ENCODE measurements at regions not wholly inside any gene's neighbourhood (a gene's known extent, or its start where the extent isn't known, plus 50 kb on each side); places are given as distances from the start of the nearest gene placed in this dataset.
"Not testable (repeated sequence)": the region's sequence is repeated elsewhere in the genome, so short reads cannot be mapped to it uniquely, and the experiment has no call there.

- H3K18ac ChIP-seq (ENCODE audit: low read length): no peak overlapping the region
- peaks cover 1% of the 10 kb centered on the region for H3K9me3 ChIP-seq (ENCODE audit: insufficient read depth, low read depth, low read length)
- DNase-seq: no peak
- H3K4me1 ChIP-seq (ENCODE audit: control insufficient read depth in 1 of 2, insufficient read depth in 2 of 2, low read length in 2 of 2): no peaks in the 10 kb centered on the region
- no peaks in the 10 kb centered on the region for H3K79me2 ChIP-seq (ENCODE audit: control insufficient read depth, insufficient read depth, low read length, poor library complexity)
- no peak overlapping the region for H3K14ac ChIP-seq (ENCODE audit: low read length)
- no peaks in the 10 kb centered on the region for H3K79me1 ChIP-seq (ENCODE audit: low read length)
- no peaks in the 10 kb centered on the region for H3K27me3 ChIP-seq (ENCODE audit: insufficient read depth, low read length)
- H2AK5ac ChIP-seq (ENCODE audit: low read length): no peak overlapping the region
- no peak overlapping the region for H4K8ac ChIP-seq (ENCODE audit: low read depth, low read length)
- no peak overlapping the region for H3K27ac ChIP-seq (ENCODE audit: low read depth, low read length)
- H3K4ac ChIP-seq (ENCODE audit: low read depth, low read length): no peak overlapping the region
- H4K12ac ChIP-seq (ENCODE audit: low read depth, low read length): no peak overlapping the region
- no peak overlapping the region for H2BK5ac ChIP-seq (ENCODE audit: low read depth, low read length, poor library complexity)
- H2AFZ ChIP-seq (ENCODE audit: insufficient read depth, low read length, poor library complexity): no peak overlapping the region
- H3K9ac ChIP-seq (ENCODE audit: low read length): no peak overlapping the region
- no peak overlapping the region for H2BK120ac ChIP-seq (ENCODE audit: insufficient read depth, low read length, poor library complexity)
- no CpG with 5 or more reads among the region's 12 CpGs for WGBS (ENCODE audit: extremely low coverage, insufficient coverage, insufficient read length)
- no peak overlapping the region for H2BK12ac ChIP-seq (ENCODE audit: low read length)
- no peak overlapping the region for H3K23ac ChIP-seq (ENCODE audit: low read length)
- H3K4me3 ChIP-seq (ENCODE audit: low read depth, low read length): no peak overlapping the region
- H3K4me2 ChIP-seq (ENCODE audit: low read length): no peak overlapping the region
- no peak overlapping the region for H4K91ac ChIP-seq (ENCODE audit: low read depth, low read length)
- H3K36me3 ChIP-seq (ENCODE audit: control insufficient read depth in 1 of 2, insufficient read depth in 2 of 2, low read length in 2 of 2): no peaks in the 10 kb centered on the region
Measured at GRCh38 chr12:111245701-111246476, 123.0 kb downstream of the PHETA1 start.

- peaks cover 1% of the 10 kb centered on the region for H3K9me3 ChIP-seq (ENCODE audit: insufficient read depth, low read depth, low read length)
- H3K4ac ChIP-seq (ENCODE audit: low read depth, low read length): no peak overlapping the region
- H3K4me3 ChIP-seq (ENCODE audit: low read depth, low read length): no peak overlapping the region
- H4K91ac ChIP-seq (ENCODE audit: low read depth, low read length): no peak overlapping the region
- no peak overlapping the region for H3K27ac ChIP-seq (ENCODE audit: low read depth, low read length)
- no peak overlapping the region for H3K23ac ChIP-seq (ENCODE audit: low read length)
- H2BK120ac ChIP-seq (ENCODE audit: insufficient read depth, low read length, poor library complexity): no peak overlapping the region
- H3K27me3 ChIP-seq (ENCODE audit: insufficient read depth, low read length): no peaks in the 10 kb centered on the region
- H2AFZ ChIP-seq (ENCODE audit: insufficient read depth, low read length, poor library complexity): no peak overlapping the region
- H3K9ac ChIP-seq (ENCODE audit: low read length): no peak overlapping the region
- H3K79me2 ChIP-seq (ENCODE audit: control insufficient read depth, insufficient read depth, low read length, poor library complexity): no peaks in the 10 kb centered on the region
- no peaks in the 10 kb centered on the region for H3K36me3 ChIP-seq (ENCODE audit: control insufficient read depth in 1 of 2, insufficient read depth in 2 of 2, low read length in 2 of 2)
- H3K18ac ChIP-seq (ENCODE audit: low read length): no peak overlapping the region
- H2AK5ac ChIP-seq (ENCODE audit: low read length): no peak overlapping the region
- no peak overlapping the region for H2BK5ac ChIP-seq (ENCODE audit: low read depth, low read length, poor library complexity)
- H3K14ac ChIP-seq (ENCODE audit: low read length): no peak overlapping the region
- H3K79me1 ChIP-seq (ENCODE audit: low read length): no peaks in the 10 kb centered on the region
- no peak overlapping the region for H4K8ac ChIP-seq (ENCODE audit: low read depth, low read length)
- no peak for DNase-seq
- H4K12ac ChIP-seq (ENCODE audit: low read depth, low read length): no peak overlapping the region
- no peaks in the 10 kb centered on the region for H3K4me1 ChIP-seq (ENCODE audit: control insufficient read depth in 1 of 2, insufficient read depth in 2 of 2, low read length in 2 of 2)
- no peak overlapping the region for H3K4me2 ChIP-seq (ENCODE audit: low read length)
- H2BK12ac ChIP-seq (ENCODE audit: low read length): no peak overlapping the region
Measured at GRCh38 chr12:111244673-111245072, 124.2 kb downstream of the PHETA1 start.

GRCh38 chr12:111242817-111243216 is 126.1 kb downstream of the PHETA1 start:
- not testable (repeated sequence) for H3K36me3 ChIP-seq (ENCODE audit: control insufficient read depth in 1 of 2, insufficient read depth in 2 of 2, low read length in 2 of 2); H3K14ac ChIP-seq (ENCODE audit: low read length); H3K27me3 ChIP-seq (ENCODE audit: insufficient read depth, low read length); H2BK12ac ChIP-seq (ENCODE audit: low read length); H4K8ac ChIP-seq (ENCODE audit: low read depth, low read length); H3K18ac ChIP-seq (ENCODE audit: low read length); H2BK120ac ChIP-seq (ENCODE audit: insufficient read depth, low read length, poor library complexity); DNase-seq; H3K4me2 ChIP-seq (ENCODE audit: low read length); H3K27ac ChIP-seq (ENCODE audit: low read depth, low read length); H3K4ac ChIP-seq (ENCODE audit: low read depth, low read length); H3K23ac ChIP-seq (ENCODE audit: low read length); H3K9ac ChIP-seq (ENCODE audit: low read length); H3K79me2 ChIP-seq (ENCODE audit: control insufficient read depth, insufficient read depth, low read length, poor library complexity); H2AK5ac ChIP-seq (ENCODE audit: low read length); H3K4me1 ChIP-seq (ENCODE audit: control insufficient read depth in 1 of 2, insufficient read depth in 2 of 2, low read length in 2 of 2); H2BK5ac ChIP-seq (ENCODE audit: low read depth, low read length, poor library complexity); H3K9me3 ChIP-seq (ENCODE audit: insufficient read depth, low read depth, low read length); H2AFZ ChIP-seq (ENCODE audit: insufficient read depth, low read length, poor library complexity); H4K91ac ChIP-seq (ENCODE audit: low read depth, low read length); H3K4me3 ChIP-seq (ENCODE audit: low read depth, low read length); H4K12ac ChIP-seq (ENCODE audit: low read depth, low read length); H3K79me1 ChIP-seq (ENCODE audit: low read length)
- WGBS (ENCODE audit: extremely low coverage, insufficient coverage, insufficient read length): no CpG with 5 or more reads among the region's 1 CpG

DNA sequence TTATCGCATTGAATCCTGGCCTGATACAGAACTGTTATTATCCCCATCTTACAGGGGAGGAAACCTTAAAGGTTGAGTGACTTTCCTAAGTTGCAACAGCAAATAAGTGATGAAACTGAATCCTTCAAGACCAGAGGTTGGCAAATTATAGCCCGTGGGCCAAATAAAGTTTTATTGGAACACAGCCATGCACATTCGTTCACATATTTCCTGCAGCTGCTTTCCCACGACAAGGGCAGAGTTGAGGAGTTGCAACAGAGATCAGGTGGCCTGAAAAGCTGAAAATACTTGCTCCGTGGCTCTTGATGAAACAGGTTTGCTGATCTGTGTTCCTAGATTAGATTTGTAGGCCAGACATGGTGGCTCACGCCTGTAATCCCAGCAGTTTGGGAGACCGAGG is 126.7 kb downstream of the PHETA1 start:
- H4K12ac ChIP-seq (ENCODE audit: low read depth, low read length): no peak overlapping the region
- H3K27me3 ChIP-seq (ENCODE audit: insufficient read depth, low read length): no peaks in the 10 kb centered on the region
- H4K91ac ChIP-seq (ENCODE audit: low read depth, low read length): no peak overlapping the region
- H3K4me1 ChIP-seq (ENCODE audit: control insufficient read depth in 1 of 2, insufficient read depth in 2 of 2, low read length in 2 of 2): no peaks in the 10 kb centered on the region
- no peak overlapping the region for H3K4ac ChIP-seq (ENCODE audit: low read depth, low read length)
- peaks cover 1% of the 10 kb centered on the region for H3K9me3 ChIP-seq (ENCODE audit: insufficient read depth, low read depth, low read length)
- no peak overlapping the region for H3K27ac ChIP-seq (ENCODE audit: low read depth, low read length)
- H3K9ac ChIP-seq (ENCODE audit: low read length): no peak overlapping the region
- H2BK120ac ChIP-seq (ENCODE audit: insufficient read depth, low read length, poor library complexity): no peak overlapping the region
- H3K14ac ChIP-seq (ENCODE audit: low read length): no peak overlapping the region
- H2BK12ac ChIP-seq (ENCODE audit: low read length): no peak overlapping the region
- no CpG with 5 or more reads among the region's 7 CpGs for WGBS (ENCODE audit: extremely low coverage, insufficient coverage, insufficient read length)
- H3K36me3 ChIP-seq (ENCODE audit: control insufficient read depth in 1 of 2, insufficient read depth in 2 of 2, low read length in 2 of 2): no peaks in the 10 kb centered on the region
- H3K18ac ChIP-seq (ENCODE audit: low read length): no peak overlapping the region
- no peak overlapping the region for H3K4me2 ChIP-seq (ENCODE audit: low read length)
- H3K79me1 ChIP-seq (ENCODE audit: low read length): no peaks in the 10 kb centered on the region
- H3K23ac ChIP-seq (ENCODE audit: low read length): no peak overlapping the region
- no peak overlapping the region for H3K4me3 ChIP-seq (ENCODE audit: low read depth, low read length)
- H2BK5ac ChIP-seq (ENCODE audit: low read depth, low read length, poor library complexity): no peak overlapping the region
- H2AK5ac ChIP-seq (ENCODE audit: low read length): no peak overlapping the region
- no peak overlapping the region for H2AFZ ChIP-seq (ENCODE audit: insufficient read depth, low read length, poor library complexity)
- no peaks in the 10 kb centered on the region for H3K79me2 ChIP-seq (ENCODE audit: control insufficient read depth, insufficient read depth, low read length, poor library complexity)
- peak in 1 of 2 donors; percentile 4 for DNase-seq
- H4K8ac ChIP-seq (ENCODE audit: low read depth, low read length): no peak overlapping the region
